Kidney glomerular epithelial cell (primary cell): ENCODE measurements at regions not wholly inside any gene's neighbourhood (a gene's known extent, or its start where the extent isn't known, plus 50 kb on each side); places are given as distances from the start of the nearest gene placed in this dataset.
"Not testable (repeated sequence)": the region's sequence is repeated elsewhere in the genome, so short reads cannot be mapped to it uniquely, and the experiment has no call there.

Experiments
- DNase-seq: peaks from one replicate; lab custom pipeline; 2025; lab: John Stamatoyannopoulos, UW

- DNase-seq: no peak
Measured at GRCh38 chr20:12458241-12458640, 540.5 kb downstream of the BTBD3 start.

GRCh38 chr20:12464036-12464435 is 544.7 kb upstream of the SPTLC3 start:
- no peak for DNase-seq

GRCh38 chr20:12466915-12467314 is 541.9 kb upstream of the SPTLC3 start:
- DNase-seq: no peak

DNA sequence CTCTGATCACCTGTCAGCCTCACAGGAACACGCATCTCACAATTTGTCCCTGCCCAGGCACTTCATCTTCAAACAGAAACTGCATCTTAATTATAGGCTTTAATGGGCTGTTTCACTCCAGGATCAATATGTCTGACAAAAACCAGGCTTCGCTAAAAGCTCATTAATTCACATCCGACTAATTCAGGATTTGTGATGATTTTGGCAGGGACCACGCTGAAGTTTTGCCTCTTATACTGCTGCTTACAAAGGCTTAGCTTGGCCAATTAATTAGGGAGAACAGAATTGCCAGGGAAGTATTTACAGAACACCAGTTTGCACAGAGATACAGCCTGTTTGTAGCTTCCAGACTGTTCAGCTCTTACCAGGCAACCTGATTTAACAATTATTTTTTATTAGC is 541.0 kb upstream of the SPTLC3 start:
- DNase-seq: no peak

- DNase-seq: no peak
Measured at GRCh38 chr20:12482661-12483060, 526.1 kb upstream of the SPTLC3 start.

DNA sequence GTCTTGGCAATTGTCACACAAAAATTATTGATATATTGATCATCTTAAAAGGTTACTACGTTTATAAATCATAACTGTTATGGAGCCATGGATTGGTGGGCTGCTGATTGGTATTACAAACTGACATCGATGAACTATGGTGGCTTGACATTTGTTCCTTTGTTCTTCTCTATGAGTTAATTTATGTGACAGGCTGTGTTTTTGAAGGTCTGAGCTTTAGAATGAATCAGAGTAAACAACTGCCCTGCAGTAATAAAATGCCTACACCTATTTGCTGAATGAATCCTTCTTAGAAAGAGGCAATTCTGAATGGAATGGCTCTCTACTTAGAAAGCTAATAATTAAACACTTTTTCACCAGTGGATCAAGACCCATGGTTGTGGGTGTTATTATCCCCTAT is 506.3 kb upstream of the SPTLC3 start:
- DNase-seq: no peak

DNA sequence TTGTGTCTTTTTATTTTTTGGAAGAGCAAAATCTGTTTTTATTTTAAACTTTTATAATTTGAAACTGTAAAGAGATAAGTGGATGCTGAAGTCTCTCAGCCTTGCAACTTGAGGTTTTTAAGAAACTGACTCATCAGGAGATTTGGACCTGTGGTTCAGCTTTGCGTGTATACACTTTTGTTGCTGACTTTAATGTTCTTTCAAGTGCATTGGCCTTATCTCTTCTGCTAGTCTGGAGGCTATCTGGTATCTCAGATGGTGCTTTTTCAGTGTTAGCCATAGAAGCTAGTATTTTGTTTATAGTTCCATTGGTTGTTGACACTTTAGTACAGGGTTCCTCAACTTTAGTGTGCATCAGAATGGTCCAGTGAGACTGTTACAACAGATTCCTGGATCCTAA is 504.0 kb upstream of the SPTLC3 start:
- DNase-seq: no peak

DNA sequence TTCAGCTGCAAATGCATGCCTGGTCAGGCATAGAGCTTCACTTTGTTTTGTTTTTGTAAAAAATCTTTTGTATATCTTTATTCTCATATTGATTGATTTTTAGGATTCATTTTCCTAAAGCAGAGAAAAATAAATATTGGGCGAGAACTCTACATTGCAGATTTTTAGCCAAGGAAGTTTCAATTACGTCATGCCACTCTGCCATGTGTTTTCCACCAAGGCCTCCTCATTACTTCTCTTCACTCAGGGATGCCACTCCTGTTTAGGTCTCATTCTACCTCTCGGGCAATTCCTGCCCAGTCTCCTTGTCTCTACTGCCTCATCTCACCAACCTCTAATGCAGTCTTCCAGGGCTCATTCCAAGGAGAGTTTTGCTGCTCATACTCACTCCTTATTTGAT is 497.3 kb upstream of the SPTLC3 start:
- DNase-seq: no peak

GRCh38 chr20:12512755-12513154 is 496.0 kb upstream of the SPTLC3 start:
- DNase-seq: no peak

GRCh38 chr20:12528104-12528503 is 480.7 kb upstream of the SPTLC3 start:
- no peak for DNase-seq

- no peak for DNase-seq
Measured at GRCh38 chr20:12528591-12529041, 480.2 kb upstream of the SPTLC3 start.

GRCh38 chr20:12531626-12532025 is 477.1 kb upstream of the SPTLC3 start:
- no peak for DNase-seq

GRCh38 chr20:12535316-12535715 is 473.5 kb upstream of the SPTLC3 start:
- DNase-seq: no peak

- no peak for DNase-seq
Measured at GRCh38 chr20:12535770-12536169, 473.0 kb upstream of the SPTLC3 start.

DNA sequence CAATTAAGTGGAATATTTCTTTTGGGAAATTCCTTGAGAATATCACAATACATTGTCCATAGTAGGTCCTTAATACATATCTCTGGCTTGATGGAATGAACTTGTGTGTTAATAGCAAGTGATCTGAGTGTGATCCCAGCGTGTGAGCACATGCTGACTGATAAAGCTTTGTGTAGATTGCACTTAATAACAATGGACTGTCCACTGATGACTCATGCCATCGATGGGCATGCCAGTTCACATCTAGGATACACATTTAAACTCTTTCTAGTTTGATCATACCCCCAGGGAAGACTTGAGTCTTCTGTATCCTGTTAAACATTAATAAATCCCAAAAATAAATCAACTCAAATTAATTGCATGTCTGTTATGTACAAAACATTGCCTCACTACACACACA is 454.3 kb upstream of the SPTLC3 start:
- no peak for DNase-seq

DNA sequence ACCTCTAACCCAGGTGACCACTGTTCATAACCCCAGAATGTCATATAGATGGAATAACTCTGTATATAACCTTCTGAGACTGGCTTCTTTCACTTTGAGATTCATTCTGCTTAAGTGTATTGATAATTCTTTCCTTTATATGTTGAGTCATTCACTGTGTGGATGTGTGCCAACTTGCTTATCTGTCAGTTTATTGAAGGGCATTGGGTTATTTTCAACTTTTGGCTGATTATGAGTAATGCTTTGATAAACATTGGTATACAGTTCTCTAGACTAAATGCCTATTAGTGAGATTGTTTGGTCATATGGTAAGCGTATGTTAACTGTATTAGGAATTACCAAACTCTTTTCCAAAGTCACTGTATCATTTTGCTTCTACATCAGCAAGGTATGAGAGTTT is 453.4 kb upstream of the SPTLC3 start:
- no peak for DNase-seq

DNA sequence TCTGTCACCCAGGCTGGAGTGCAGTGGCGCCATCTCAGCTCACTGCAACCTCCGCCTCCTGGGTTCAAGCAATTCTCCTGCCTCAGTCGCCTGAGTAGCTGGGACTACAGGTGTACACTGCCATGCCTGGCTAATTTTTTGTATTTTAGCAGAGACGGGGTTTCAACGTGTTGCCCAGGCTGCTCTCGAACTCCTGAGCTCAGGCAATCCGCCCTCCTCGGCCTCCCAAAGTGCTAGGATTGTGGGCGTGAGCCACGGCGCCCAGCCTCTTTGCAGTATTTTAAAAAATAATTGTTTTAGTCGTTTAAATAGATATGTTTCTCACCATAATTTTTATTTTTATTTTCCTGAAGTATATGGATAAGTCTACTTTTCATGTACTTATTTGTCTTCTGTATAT is 452.9 kb upstream of the SPTLC3 start:
- not testable (repeated sequence) for DNase-seq

DNA sequence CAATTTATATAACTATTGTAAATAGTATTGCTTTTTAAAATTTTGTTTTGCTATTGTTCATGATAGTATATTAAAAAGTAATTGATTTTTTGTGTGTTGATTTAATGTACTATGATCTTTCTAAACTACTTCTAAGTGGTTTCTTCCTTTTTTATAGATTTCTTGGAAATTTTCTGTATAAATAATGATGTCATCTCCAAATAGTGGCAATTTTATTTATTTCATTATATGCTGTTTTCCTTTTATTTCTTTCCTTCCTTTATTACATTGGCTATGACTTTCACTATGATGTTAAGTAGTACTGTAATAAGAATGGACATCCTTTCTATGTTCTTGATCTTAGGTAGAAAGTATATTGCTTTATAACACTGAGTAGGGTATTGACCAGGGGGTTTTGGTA is 451.5 kb upstream of the SPTLC3 start:
- no peak for DNase-seq

DNA sequence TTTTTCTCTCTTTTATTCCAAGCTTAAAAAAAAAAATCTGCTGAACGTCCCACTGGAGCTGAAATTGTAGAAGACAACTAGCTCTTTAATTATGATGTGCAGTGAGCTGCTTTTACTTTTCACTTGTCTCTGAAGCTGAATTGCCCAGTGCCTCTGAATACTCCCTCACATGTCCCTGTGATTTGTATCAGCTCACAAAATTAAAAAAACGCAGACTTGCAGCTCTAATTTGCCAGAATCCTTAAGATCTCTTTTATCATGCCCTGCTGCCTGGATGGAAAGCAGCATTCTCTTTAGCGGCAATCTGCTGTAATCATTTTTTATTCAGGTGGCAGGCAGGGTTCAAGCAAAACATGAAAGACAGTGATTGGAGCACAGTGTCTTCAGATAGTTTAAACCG is 443.8 kb upstream of the SPTLC3 start:
- DNase-seq: no peak

DNA sequence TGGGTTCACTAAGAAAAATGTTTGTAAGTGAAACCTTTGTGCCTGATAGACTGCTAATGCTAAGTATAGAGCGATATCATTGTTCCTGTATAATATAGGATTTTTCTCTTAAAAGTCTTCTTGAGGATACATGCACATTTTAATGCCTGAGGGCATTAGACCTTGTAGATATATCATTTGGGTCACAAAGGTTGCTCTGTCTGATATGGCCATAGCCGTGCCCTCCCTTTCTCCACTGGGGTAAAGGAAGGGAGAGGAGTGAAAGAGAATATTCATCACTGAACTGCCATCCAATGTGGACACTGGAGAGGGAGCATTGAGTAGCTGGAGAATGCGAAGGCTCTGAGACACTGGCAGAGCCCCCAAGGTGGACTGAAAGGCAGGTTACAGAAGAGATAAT is 442.2 kb upstream of the SPTLC3 start:
- DNase-seq: no peak

- DNase-seq: peak; percentile 8
Measured at GRCh38 chr20:12570371-12570770, 438.4 kb upstream of the SPTLC3 start.

DNA sequence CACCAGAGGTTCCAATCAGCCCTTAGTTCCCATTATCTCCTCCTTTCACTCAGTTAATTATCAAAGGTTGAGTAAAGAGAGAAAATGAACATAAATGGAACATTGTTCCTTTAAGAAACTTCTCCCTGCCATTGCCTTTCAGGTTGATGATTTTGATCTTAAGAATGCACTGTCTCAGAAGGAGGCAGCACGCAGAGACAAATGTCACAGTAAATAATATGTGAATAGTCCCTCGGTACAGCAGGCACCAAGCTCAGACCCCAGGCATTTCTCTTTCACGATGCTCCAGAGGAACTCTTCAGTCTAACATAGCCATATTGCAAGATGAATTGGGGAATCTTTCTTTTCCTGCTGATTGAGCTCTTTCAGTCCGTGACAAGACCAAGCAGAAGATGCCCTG is 435.3 kb upstream of the SPTLC3 start:
- no peak for DNase-seq

GRCh38 chr20:12575352-12576095 is 433.2 kb upstream of the SPTLC3 start:
- DNase-seq: no peak

- no peak for DNase-seq
Measured at GRCh38 chr20:12577213-12577612, 431.6 kb upstream of the SPTLC3 start.
